Fibroblast of the conjunctiva (primary cell): ENCODE measurements at regions not wholly inside any gene's neighbourhood (a gene's known extent, or its start where the extent isn't known, plus 50 kb on each side); places are given as distances from the start of the nearest gene placed in this dataset.
"Not testable (repeated sequence)": the region's sequence is repeated elsewhere in the genome, so short reads cannot be mapped to it uniquely, and the experiment has no call there.

Experiments used
- DNase-seq: peaks from one replicate; pipeline ENCODE4 v3.0.0-alpha.2; 2010; ENCODE audit warnings: low read depth

DNA sequence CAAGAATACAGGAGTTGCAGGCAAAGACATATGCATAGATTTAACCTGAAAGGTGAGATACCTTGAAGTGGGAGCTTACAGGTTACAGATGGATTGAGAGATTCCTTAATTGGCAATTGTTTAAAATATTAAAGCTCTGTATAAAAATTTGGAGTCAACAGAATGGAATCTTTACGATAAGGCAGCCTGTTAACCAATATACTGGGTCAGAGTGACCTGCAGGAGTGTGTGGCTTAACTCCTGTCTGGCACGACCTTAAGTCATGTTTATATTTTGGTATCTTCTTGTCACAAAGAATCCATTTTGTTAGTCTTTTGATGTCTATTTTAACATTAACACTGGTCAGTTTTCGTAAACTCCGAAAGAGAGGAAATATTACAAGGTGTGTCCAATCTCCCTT lies 1058.2 kb upstream of the CRIM1 start:
- DNase-seq: no peak

DNA sequence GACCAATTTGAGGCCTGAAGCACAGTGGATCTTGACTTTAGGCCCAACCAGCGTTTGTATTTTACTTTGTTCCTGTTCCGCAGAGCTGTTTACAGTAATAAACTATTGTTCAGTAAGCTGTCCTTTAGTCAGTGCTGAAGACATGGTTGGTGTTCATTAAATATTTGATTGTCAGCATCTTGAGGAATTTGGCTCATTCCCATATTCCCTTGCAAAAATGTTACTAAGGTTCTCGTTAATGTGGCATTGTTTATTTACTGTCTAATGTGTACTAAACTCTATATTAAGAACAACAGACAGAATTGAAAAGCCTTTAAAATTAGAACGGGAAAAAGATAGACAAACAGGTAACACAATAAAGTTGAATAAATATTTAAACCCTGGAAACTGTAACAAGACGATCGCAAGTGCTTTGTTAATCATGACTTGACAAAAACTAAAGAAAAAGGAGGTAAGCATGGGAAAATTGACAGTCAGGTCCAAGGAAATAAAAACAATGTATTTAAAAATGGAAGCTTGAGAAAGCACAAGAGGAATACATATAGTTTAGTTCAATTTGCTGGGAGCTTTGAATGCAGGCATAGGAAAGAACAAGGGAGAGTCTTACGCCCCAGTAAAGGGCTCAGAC lies 1060.8 kb upstream of the CRIM1 start:
- DNase-seq: no peak

DNA sequence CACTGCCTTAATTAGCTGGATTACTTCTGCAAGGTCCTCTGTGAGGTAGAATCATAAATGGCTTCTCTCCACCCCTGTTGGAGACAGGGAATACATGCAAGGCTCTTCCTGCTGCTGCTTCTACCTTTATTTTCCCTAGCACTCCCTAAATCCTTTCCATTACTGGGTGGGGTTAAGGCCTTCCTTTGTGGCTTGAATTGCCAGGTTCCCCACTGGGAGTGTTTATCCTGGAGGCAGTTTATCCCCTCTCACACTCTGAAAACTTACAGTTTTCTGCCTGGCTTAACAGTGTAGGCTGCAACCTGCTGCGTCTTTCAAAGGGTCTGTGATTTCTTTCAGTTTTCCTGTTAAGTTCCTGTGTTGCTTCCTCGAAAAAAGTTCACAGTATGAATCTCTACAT lies 1062.3 kb upstream of the CRIM1 start:
- no peak for DNase-seq

DNA sequence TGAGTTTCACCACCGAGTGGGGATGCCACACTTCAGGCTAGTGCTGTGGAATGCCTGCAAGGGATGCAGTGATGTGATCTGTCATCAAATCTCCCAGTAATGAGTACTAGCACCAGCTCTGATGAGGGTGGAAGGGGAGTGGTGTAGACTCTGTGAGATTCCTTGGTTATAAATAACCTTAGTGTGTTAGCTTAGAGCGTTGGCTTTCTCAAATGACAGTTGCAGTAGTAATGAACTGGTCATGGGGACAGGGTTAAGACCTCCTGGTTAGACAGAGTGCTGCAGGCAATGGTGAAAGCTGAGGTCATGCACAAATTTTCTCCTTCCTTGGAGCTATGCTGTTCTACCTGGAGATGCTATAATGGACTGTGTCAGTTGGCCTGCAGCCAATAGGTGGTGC lies 1063.4 kb upstream of the CRIM1 start:
- no peak for DNase-seq

DNA sequence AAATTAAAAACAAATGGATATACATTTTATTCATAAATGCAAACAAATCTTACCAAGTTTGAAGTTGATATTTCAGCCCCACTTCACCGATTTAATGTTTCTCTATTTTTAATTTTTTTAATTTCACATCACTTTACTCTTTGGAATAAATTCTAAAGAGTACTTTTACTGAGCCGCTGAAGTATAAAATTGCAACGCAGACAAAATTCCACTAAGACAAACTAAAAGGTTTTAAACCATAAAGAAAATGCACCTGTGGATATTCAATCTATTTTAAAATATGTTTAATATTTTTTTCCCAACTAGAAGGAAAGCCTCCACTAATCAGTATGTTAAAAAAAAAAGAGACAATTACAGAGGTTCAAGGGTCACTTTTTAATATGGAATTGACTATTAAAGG lies 1073.9 kb upstream of the CRIM1 start:
- DNase-seq: no peak

DNA sequence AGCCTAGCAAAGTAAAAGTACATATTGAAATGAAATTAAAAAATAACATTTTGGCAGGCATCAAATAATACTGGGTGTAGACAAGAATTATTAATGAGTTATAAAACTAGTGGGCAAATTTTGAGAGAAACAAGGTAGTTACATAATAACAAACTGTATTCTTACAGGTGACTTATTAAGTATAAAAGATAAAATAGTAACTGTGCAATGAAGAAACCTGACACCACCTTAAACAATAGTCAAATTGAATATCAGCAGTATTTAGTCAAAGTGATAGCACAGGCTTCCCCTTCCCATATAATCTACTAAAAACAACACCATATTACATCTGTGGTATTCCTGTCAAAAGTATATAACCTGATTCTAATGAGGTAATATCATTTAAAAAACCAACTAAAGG lies 1099.8 kb upstream of the CRIM1 start:
- DNase-seq: no peak

DNA sequence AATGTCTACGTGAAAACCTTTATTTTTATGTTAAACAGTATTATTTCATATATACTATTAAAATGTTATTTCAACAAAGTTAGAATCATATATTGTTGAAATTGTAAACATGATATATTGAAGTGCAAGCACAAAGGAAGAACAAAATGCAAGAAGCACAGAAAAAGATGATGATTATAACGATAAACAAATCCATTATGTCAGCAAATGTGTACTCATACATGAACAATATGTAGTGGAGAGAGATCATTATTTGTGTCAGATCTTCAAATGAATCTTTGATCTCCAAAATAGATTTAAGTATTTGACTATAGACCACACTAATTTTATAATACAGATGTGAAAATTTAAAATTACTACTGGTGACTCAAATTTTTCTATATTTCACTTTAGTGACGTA lies 1104.4 kb upstream of the CRIM1 start:
- DNase-seq: no peak

DNA sequence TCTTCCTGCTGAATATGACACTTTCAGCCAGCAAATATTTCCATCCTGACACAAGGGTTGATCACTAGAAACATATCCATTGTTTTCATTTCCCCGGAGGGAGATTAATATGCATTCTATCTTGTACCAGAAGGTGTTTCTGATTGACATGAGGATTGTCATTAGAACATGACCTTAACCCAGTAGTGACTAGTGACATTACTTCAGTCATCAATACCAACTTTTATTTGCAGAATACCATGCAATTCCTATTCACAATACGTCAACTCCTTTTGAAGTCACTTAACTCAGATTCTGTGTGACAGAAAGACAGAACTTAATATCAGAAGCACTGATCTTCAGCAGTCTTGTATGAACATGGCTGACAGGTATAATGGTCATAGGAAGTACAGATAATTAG lies 1108.9 kb upstream of the CRIM1 start:
- DNase-seq: no peak

DNA sequence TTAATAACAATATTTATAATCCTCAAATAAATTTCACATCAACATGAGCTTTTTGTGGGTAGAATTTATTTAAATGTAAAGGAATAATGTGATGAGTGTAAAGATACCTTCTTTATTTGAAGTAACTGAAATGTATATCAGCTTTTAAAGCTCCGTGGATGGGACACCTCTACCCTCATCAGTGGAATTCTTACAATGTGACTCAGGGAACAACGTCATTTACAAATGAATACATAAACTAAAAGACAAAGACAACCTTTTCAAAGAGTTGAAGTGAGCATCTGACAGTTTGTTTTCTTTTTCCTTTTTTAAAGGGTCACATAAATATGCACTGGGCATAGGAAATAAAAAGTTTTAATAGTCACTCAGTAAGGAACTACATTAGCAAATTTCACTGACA lies 1127.0 kb upstream of the CRIM1 start:
- DNase-seq: no peak

DNA sequence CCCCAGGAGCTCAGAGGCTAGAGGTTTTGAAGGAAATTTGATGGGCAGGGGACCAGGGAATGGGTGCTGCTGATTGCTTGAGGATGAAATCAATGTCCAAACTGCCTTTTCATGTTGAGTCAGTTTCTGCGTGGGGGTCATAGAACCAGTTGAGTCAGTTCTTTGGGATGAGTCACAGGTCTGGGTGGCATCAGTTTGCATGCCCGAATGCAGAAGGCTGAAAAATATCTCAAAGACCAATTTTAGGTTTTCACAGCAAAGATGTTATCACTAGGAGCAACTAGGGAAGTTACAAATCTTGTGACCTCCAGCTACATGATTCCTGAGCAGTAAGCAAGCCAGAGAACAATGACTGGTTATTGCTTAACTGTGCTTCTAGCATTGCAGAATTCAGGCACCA lies 1135.1 kb upstream of the CRIM1 start:
- DNase-seq: no peak

DNA sequence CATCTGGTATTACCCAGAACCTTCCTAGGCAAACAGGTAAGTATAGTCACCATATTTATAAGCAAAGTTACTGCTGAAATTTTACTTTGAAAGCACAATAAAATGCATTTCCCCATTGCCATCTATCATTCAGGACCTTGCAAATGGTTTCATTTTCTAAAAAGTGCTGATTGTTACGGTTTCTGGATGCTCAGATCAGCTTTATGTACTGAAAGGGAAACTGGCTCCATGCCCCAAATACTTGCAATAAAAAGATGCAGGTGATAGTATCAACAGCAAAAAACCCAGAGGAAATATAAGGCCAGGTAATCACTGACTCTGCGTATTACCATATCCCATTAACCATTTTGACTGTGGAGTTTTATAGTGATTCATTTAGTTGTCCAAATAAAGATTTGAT lies 1150.7 kb upstream of the CRIM1 start:
- no peak for DNase-seq

DNA sequence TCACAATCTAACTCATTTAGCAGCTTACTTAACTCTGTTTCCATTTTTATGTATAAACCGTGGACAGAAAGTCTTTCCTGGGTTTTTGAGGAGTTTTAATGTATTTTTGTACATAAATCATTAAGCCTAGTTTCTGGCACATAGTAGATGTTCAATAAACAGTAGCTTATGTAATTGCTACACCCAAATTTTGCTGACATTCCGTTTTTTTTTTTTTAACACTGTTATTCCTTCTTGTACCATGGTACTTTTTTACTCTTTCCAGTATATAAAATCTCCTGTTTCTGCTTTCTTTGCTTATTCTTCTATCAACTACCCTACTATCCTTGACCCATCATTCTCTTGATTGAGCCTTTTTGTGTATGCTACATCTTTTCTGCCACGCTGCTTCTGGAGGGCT lies 1151.3 kb upstream of the CRIM1 start:
- DNase-seq: no peak

DNA sequence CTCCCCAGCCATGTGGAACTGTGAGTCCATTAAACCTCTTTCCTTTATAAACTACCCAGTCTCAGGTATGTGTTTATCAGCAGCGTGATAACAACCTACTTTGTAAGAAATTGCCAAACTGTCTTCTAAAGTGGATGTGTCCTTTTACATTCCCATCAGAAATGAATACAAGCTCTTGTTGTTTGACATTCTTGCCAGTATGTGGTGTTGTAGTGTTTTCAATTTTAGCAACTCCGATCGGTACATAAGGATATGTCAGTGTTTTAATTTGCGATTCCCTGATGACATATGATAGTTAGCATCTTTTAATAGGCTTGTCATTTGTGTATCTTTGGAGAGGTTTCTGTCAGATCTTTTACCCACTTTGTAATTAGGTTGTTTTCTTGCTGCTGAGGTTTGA lies 1156.3 kb upstream of the CRIM1 start:
- DNase-seq: no peak

DNA sequence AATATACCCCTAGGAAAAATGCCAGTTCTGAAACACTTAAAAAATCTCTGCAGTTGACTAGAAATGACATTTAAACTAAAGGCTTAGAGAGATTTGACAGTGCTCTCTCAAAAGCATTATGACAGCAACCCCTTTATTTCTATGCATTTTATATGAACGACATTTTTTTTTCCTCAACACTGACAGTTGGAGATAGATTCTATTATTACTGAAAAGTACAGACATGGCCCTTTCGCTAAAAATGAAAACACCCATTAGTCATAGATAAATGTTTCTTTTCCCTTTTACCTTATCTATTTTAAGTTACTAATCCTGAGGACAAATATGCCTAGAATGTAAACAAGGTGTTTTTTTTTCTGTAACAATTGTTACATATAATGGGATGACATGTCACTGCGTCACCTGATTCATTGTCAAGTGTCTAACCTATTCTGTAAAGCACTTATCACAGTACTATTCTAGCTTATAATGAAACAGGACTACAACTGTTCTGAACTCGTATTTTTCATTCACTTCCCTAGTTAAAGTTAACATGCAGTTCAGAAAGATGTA lies 1169.6 kb upstream of the CRIM1 start:
- DNase-seq: no peak

DNA sequence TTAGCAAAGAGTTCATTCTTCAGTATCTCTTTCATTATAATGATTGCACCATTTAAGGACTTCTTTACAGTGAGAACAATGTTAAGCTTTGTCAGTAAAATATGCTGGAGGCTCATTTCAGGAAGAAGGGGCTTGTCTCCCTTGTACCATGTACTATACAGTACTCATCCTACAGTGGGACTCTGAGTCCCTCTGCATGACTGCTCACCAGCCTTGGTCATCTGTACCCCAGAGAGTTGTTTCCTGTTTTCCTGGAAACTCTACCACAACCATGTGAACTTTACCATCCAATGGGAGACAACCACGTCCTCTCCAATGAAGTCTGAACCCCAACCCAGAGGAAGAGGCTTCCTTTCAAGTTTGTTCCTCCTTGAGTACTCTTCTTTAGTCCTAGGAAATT lies 1171.1 kb upstream of the CRIM1 start:
- no peak for DNase-seq

DNA sequence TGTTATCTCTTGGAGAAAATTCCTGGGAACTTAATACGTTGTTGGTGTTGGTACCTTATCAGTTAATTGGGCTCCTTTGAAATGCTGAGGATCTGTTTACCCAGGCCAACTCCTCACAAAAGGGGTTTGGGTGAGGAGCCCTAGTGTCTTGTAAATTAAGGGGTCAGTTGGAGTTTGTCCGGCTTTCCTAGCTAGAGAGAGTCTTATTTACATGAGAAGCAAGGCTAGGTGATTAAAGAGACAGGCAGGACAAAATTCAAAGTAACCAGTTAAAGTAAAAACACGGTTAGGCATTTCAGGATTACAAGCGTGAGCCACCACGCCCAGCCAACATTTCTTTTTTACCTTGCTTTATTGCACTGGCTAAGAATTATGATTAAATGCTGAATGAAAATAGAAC lies 1178.9 kb upstream of the CRIM1 start:
- not testable (repeated sequence) for DNase-seq

DNA sequence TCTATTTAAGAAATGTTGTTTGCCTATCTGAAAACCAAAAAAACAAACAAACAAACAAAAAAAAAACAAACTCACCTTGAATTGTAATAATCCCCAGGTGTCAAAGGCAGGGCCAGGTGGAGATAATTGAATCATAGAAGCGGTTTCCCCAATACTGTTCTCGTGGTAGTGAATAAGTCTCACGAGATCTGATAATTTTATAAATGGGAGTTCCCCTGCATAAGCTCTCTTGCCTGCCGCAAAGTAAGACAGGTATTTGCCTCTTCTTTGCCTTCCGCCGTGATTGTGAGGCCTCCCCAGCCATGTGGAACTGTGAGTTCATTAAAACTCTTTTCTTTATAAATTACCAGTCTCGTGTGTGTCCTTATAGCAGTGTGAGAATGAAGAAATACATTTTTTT lies 1180.7 kb upstream of the CRIM1 start:
- DNase-seq: no peak

DNA sequence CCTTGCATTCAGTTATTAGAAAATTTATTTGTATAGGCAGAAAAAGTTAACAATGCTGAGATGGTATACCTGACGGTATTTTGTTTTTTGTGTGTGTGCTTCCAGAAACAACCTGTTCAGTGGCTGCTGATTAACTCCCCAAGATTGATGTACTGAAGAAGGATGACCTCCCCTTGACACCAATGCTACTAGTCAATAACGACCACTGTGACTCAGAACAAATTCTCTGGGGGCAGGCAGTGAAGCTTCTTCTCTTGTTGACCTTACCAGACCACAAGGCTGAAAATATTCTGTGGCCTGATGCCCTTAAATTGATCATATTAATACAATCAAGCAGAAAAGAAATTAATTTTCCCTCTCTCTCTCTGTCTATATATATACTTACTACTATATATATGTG lies 1182.9 kb upstream of the CRIM1 start:
- no peak for DNase-seq

DNA sequence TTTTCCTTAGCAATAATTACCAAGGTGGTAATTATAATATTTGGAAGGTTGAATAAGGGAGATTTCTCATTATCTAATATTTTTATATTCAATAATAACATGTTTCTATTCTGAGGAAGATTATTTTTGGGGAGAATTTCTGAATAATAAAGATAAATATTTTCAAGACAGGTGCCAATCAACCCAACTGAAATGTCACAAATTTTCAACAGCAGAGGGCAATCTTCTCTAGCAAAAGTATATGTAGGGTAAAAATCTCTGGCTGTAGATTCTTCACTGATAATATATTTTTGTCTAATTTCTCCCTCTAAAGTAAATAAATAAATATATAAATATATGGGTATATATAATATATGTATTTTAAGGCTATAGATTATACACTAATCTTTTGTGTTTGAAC lies 1187.2 kb upstream of the CRIM1 start:
- no peak for DNase-seq

DNA sequence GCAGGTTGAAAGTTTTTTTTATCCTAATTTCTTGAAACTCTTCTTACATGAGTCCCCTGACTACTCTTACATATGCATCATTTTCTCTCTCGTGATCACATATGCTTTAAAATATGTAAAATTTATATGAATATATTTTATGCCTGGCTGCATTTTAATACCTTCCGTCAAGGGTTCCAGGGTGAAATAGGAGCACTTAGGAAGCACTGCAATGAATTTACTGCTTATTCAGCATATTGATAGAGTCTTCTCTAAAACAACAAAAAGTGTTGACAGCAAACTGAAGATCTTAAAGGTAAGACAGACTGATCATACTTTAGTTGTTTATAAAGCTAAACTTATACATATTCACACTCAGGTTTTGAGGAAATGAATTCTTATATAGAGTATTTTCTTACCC lies 1191.6 kb upstream of the CRIM1 start:
- no peak for DNase-seq

DNA sequence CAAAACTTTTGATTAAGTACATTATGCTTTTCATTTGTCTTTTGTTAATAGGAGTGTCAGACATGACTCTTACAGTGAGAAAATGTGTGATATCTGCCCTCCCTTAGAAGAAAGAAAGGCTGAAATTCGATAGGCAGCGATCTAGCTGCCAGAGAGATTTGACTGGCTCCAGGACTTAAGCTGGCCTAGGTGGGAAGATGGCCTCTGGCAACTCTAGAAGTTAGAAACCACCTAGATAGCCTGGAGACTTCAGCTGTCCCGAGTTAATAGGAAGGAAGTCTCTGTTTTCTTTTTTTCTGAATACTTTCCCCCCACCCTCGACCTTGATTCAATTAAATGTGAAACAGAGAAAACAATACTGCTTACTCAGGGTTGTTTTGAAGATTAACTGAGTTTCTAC lies 1194.7 kb upstream of the CRIM1 start:
- no peak for DNase-seq

DNA sequence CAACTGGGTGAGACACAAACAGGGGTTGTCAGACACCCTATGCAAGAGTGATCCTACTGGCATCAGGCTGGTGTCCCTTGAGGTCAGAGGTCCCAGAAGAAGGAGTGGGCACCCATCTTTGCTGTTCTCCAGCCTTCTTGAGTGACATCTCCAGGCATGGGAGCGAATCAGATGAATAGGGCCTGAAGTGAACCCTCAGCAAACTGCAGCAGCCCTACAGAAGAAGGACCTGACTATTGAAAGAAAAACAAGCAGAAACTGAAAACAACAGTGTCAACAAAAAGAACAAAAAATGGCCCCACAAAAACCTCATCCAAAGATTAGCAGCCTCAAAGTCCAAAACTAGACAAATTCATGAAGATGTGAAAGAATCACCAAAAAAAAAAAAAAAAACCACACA lies 1229.7 kb upstream of the CRIM1 start:
- DNase-seq: no peak

DNA sequence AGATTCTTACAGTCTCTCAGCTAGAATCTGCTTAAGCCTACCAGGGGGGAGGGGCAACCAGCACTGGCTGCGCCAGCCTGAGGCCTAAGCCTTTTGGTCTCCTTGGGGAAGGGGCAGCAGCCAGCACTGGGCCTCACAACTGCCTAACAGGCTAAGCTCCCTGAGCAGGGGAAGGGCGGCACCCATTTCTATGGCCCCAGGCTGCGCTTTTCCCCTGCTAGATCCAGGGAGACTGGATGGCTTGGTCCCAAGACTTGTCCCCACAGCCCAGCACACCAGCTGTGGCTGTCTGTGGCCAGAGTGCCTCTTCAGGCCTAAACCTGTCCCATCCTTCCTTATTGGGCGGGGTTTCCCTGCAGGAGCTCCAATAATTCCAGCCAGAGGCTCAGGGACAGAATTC lies 1230.3 kb upstream of the CRIM1 start:
- no peak for DNase-seq

DNA sequence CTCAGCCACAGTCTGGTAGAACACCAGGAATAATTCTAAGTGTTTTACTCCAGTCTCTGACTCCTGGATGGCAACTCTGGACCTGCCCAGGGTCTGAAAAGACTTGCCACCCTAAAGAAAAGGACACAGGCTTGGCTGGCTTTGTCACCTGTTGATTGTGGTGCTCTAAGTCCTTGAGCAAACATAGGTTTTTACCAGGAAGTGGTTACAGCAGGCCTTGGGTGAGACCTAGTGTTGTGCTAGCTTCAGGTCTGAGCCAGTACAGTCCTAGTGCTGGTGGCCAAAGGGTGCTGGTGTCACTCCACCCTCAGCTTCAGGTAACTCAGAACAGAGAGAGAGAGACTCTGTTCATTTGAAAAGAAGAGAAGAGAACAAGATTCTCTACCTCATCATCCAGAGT lies 1239.4 kb upstream of the CRIM1 start:
- DNase-seq: no peak

DNA sequence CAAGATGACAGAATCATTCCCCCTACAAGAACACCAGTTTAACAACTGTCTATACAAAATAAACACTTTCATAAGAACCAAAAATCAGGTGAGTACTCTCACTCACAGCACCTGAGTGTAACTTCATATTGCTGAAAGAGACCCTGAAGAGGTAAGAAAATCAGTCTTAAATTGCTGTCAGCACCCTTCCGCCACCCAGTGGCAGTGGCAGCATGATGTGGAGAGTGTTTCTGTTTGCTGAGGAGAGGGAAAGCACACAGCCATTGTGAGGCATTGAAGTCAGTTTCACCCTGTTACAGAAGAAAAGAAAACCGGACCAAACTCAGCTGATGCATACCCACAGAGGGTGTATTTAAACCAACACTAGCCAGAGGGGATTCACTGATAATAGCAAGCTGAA lies 1240.8 kb upstream of the CRIM1 start:
- DNase-seq: no peak
